Epithelial cell of esophagus (primary cell): ENCODE measurements at regions not wholly inside any gene's neighbourhood (a gene's known extent, or its start where the extent isn't known, plus 50 kb on each side); places are given as distances from the start of the nearest gene placed in this dataset.

ENCODE experiments used
- DNase-seq: peaks from one replicate; pipeline ENCODE4 v3.0.0; 2010; ENCODE audit warnings: low read depth
- H3K4me3 ChIP-seq: 2 replicates; pipeline ENCODE4 v1.5.1; 2011; ENCODE audit warnings: mild to moderate bottlenecking, low read length, control low read depth
- TF ChIP-seq, protein P1 (sequence below): IDR thresholded peaks from 2 replicates; pipeline ENCODE4 v1.5.1; 2011; ENCODE audit warnings: low read depth, mild to moderate bottlenecking, low read length, control low read depth, inconsistent platforms; ENCODE audit not compliant: insufficient read depth; ENCODE audit errors: missing control alignments

DNA sequence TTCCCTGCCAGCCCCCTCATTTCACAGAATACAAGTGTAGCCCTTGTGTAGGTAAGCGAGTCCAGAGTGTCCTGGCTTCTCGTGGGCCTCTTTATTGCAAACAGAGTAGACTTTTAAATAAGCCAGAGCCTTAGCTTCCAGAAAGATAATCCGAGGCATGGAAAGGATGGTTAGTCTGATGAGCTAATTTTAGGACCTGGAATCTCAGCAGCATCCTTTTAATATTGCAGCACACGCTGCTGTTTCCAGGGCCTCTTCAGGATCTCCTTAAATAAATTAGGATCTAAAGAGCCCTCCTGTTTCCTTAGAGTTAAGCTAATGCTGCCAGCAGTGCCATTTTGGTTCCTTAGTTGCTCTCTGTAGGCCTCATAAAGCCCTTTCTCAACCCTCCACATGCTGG, 99.2 kb downstream of the RFC3 start:
- TF ChIP-seq, protein P1, sequence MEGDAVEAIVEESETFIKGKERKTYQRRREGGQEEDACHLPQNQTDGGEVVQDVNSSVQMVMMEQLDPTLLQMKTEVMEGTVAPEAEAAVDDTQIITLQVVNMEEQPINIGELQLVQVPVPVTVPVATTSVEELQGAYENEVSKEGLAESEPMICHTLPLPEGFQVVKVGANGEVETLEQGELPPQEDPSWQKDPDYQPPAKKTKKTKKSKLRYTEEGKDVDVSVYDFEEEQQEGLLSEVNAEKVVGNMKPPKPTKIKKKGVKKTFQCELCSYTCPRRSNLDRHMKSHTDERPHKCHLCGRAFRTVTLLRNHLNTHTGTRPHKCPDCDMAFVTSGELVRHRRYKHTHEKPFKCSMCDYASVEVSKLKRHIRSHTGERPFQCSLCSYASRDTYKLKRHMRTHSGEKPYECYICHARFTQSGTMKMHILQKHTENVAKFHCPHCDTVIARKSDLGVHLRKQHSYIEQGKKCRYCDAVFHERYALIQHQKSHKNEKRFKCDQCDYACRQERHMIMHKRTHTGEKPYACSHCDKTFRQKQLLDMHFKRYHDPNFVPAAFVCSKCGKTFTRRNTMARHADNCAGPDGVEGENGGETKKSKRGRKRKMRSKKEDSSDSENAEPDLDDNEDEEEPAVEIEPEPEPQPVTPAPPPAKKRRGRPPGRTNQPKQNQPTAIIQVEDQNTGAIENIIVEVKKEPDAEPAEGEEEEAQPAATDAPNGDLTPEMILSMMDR: no peak
- no peak overlapping the region for H3K4me3 ChIP-seq
- no peak for DNase-seq

DNA sequence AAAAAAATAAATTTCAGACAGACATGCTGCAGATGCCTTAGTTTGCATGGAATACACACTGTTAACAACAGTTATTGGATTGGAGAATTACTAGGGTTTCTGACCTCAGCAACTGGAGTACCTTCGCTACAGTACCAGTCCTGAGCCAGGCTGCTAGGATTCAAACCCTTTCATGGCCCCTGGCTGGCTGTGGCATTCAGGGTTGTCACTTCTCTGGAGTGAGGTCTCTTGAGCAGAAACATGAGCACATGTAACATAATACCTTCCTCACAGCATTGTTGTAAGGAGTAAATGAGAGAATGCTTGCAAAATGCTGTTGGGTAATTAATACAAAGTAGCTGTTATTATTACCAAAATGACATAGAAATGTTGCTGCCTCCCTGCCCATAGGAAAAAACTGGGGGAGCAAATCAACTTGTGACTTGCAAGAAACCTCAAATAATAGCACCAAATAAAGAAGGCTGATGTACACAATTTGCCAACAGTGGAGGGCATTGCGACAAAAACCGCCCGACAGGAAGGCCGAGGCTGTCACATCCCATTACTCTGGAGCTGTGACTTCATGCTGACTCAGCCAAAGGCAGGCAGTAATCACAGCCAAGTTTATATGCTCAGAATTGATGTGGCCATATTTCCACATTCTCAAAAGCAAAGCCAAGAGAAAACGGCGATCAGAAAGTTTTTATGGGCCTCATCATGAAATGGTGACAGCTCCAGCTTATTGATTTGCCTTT, 100.4 kb downstream of the RFC3 start:
- H3K4me3 ChIP-seq: no peak overlapping the region
- TF ChIP-seq, protein P1: no peak
- peak; percentile 89 for DNase-seq

DNA sequence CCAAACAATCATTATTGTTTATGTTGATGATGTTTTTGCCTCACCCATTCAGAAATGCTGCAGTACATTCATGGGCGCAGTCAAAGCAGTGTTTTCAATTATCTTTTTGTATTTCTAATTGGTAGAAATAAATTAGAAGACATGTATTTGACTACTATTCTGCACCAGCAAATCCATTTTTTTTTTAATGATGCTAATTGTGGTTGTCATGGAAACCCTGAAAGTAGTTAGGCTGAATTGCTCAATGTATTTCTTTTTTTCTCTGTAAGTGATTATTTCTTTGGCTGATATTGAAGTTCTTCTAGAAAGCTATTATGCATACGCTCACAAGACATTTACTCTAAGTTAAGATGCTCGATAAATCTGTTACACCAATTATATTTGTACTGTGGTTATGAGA, 101.2 kb downstream of the RFC3 start:
- TF ChIP-seq, protein P1: no peak
- H3K4me3 ChIP-seq: no peak overlapping the region
- no peak for DNase-seq

DNA sequence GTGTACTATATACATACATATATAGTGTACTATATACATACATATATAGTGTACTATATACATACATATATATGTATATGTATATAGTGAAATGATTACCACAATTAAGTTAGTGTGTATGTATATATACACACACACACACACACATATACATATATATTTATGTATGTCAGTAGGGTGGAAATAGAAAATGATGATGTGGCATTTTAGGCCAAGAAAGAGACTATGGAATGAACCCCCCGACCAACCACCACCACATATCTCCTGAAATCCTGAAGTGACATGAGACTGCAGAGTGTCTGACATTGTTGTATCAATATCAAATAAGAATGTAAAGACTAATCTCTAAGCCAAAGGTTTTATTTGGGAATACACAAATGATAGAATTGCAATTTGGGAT, 107.6 kb downstream of the RFC3 start:
- no peak overlapping the region for H3K4me3 ChIP-seq
- no peak for DNase-seq
- TF ChIP-seq, protein P1: no peak

DNA sequence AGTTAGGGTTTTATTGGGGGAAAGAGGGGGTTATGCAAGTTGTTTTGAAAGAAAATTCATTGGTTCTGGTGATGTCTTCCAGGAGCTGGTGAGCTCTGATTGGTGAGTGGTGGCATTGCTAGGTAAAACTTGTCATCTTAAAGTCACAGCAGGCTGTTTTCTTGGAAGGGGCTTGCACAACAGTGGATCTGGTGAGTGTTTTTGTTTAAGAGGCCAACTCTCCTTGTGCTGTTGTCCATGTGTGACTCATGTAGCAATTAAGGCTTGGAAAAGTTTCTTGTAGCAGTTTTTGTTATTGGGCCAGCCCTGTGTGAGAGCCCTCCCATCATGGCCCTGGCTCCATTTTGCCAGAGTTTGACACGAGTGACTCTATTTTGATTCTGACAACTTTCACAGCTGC, 109.4 kb downstream of the RFC3 start:
- TF ChIP-seq, protein P1: no peak
- DNase-seq: peak; percentile 39
- no peak overlapping the region for H3K4me3 ChIP-seq

GRCh38 chr13:33931397-33932311, 113.7 kb downstream of the RFC3 start:
- no peak overlapping the region for H3K4me3 ChIP-seq
- DNase-seq: peak; percentile 58
- TF ChIP-seq, protein P1: peak; percentile 61
